K562 (cell line): ENCODE measurements at regions not wholly inside any gene's neighbourhood (a gene's known extent, or its start where the extent isn't known, plus 50 kb on each side); places are given as distances from the start of the nearest gene placed in this dataset.

Experiments
- BMI1 ChIP-seq: fragments of 150-350 bp; IDR thresholded peaks from 2 replicates; pipeline ENCODE4 v1.6.1; 2014; ENCODE audit warnings: low read length
- CTCF ChIP-seq, 3 experiments: IDR thresholded peaks in 2 of 3; conservative IDR thresholded peaks in 1 of 3; 2 replicates each; pipeline ENCODE4 v1.5.1; 2011 to 2012; ENCODE audit warnings: low read length in 3 of 3, mild to moderate bottlenecking in 3 of 3, control low read depth in 2 of 3, improper control_type of control experiment in 1 of 3, inconsistent platforms in 1 of 3, low read depth in 1 of 3, mixed read lengths in 1 of 3, moderate library complexity in 1 of 3; ENCODE audit not compliant: insufficient read depth in 2 of 3
- DPF2 ChIP-seq: fragments of 450-650 bp; IDR thresholded peaks from 2 replicates; pipeline ENCODE4 v1.6.1; 2016
- EZH2 ChIP-seq: IDR thresholded peaks from 2 replicates; pipeline ENCODE4 v1.6.1; 2012; ENCODE audit warnings: low read depth, mild to moderate bottlenecking, inconsistent platforms, low read length, borderline replicate concordance
- RAD21 ChIP-seq, 2 experiments: fragments of 250-450 bp in 1 of 2; fragments of 450-650 bp in 1 of 2; sonication (Bioruptor Pico) in 1 of 2; formaldehyde crosslinking in 1 of 2; IDR thresholded peaks in 1 of 2; conservative IDR thresholded peaks in 1 of 2; 2 replicates each; pipeline versions ENCODE4 v1.4.0 to v1.8.0; 2020 to 2022; ENCODE audit warnings: mild to moderate bottlenecking in 2 of 2, moderate library complexity in 1 of 2
- RCOR1 ChIP-seq, 2 experiments: IDR thresholded peaks; 2 replicates each; pipeline ENCODE4 v1.6.1; 2012; ENCODE audit warnings: low read depth in 2 of 2, low read length in 2 of 2, borderline replicate concordance in 1 of 2, improper control_type of control experiment in 1 of 2
- RNF2 ChIP-seq: sonication (generic); IDR thresholded peaks from 2 replicates; pipeline ENCODE4 v1.6.1; 2016
- SRSF3 ChIP-seq: fragments of 200-400 bp; formaldehyde crosslinking; IDR thresholded peaks from 2 replicates; pipeline ENCODE4 v1.6.1; 2016; ENCODE audit warnings: mild to moderate bottlenecking, low read length, moderate library complexity; ENCODE audit not compliant: insufficient read depth

GRCh38 chr4:19024047-19024446 lies 1002.5 kb upstream of the LCORL start:
- TF ChIP-seq RCOR1 (IDR thresholded peaks at IDR 0.05; ENCODE audit: borderline replicate concordance in 1 of 2, low read depth in 2 of 2, low read length in 2 of 2): no peak
- no peak for TF ChIP-seq DPF2
- TF ChIP-seq BMI1: no peak
- no peak for TF ChIP-seq RAD21 (CRISPR knock-in tag; conservative IDR thresholded peaks at IDR 0.05 in 1 of 2, IDR thresholded peaks at IDR 0.05 in 1 of 2)
- TF ChIP-seq CTCF (IDR thresholded peaks at IDR 0.05 in 2 of 3, conservative IDR thresholded peaks at IDR 0.05 in 1 of 3; ENCODE audit: insufficient read depth in 2 of 3, low read depth in 1 of 3, low read length in 3 of 3): no peak
- TF ChIP-seq SRSF3: no peak
- TF ChIP-seq EZH2: no peak
- TF ChIP-seq RNF2: no peak
